SK-N-SH (cell line): ENCODE measurements at regions not wholly inside any gene's neighbourhood (a gene's known extent, or its start where the extent isn't known, plus 50 kb on each side); places are given as distances from the start of the nearest gene placed in this dataset.

Experiments used
- CTCF ChIA-PET: fragments of 300-600, 350-600 bp; formaldehyde crosslinking; extraction: SDS; loops from one replicate; lab custom pipeline; 2021; lab: Yijun Ruan, JAX
- POLR2A ChIA-PET: fragments of 350-600 bp; sonication (Branson Sonifier 250); formaldehyde crosslinking; extraction: SDS; loops from one replicate; lab custom pipeline; 2020; ENCODE audit warnings: antibody characterized with exemption, inconsistent platforms; lab: Yijun Ruan, JAX
- DNase-seq: peaks from one replicate; pipeline ENCODE4 v3.0.0; 2012
- H2AFZ ChIP-seq: fragments of 200-600 bp; sonication (generic); 2 replicates; pipeline ENCODE4 v1.8.1; 2016; ENCODE audit warnings: antibody characterized with exemption, mild to moderate bottlenecking, low read depth
- H3F3A ChIP-seq: fragments of 200-600 bp; sonication (generic); replicated peaks from 2 replicates; pipeline ENCODE3; 2016; ENCODE audit warnings: antibody characterized with exemption, mild to moderate bottlenecking; ENCODE audit not compliant: insufficient read depth
- H3K27ac ChIP-seq, 2 experiments: fragments of 200-500 bp in 1 of 2; fragments of 200-600 bp in 1 of 2; sonication (Bioruptor generic) in 1 of 2; sonication (generic), shearing (Covaris generic) in 1 of 2; 2 replicates each; pipeline versions ENCODE4 v1.5.1 to v1.6.1; 2014 to 2016; ENCODE audit warnings: low read depth in 2 of 2, inconsistent platforms in 1 of 2, low read length in 1 of 2, mild to moderate bottlenecking in 1 of 2, mixed read lengths in 1 of 2
- H3K27me3 ChIP-seq: fragments of 200-600 bp; sonication (generic), shearing (Covaris generic); 2 replicates; pipeline ENCODE4 v1.6.1; 2016; ENCODE audit warnings: mixed run types; ENCODE audit not compliant: insufficient read depth
- H3K36me3 ChIP-seq, 2 experiments: fragments of 200-500 bp in 1 of 2; fragments of 200-600 bp in 1 of 2; sonication (Bioruptor generic) in 1 of 2; sonication (generic) in 1 of 2; replicated peaks in 1 of 2; 2 replicates each; pipeline versions ENCODE3 to v1.5.1; 2014 to 2016; ENCODE audit warnings: low read length in 1 of 2, mild to moderate bottlenecking in 1 of 2; ENCODE audit not compliant: insufficient read depth in 2 of 2, control insufficient read depth in 1 of 2
- H3K4me1 ChIP-seq, 2 experiments: fragments of 200-500 bp in 1 of 2; fragments of 200-600 bp in 1 of 2; sonication (Bioruptor generic) in 1 of 2; sonication (generic), shearing (Covaris generic) in 1 of 2; 2 replicates each; pipeline versions ENCODE4 v1.5.1 to v1.6.1; 2014 to 2016; ENCODE audit warnings: low read depth in 1 of 2, low read length in 1 of 2, mixed run types in 1 of 2; ENCODE audit not compliant: insufficient read depth in 2 of 2, control insufficient read depth in 1 of 2
- H3K4me2 ChIP-seq: fragments of 200-600 bp; sonication (generic), shearing (Covaris generic); 2 replicates; pipeline ENCODE4 v1.6.1; 2017; ENCODE audit warnings: mixed run types
- H3K4me3 ChIP-seq, 2 experiments: fragments of 200-500 bp in 1 of 2; fragments of 200-600 bp in 1 of 2; sonication (Bioruptor generic) in 1 of 2; sonication (generic), shearing (Covaris generic) in 1 of 2; 2 replicates each; pipeline versions ENCODE4 v1.5.1 to v1.8.1; 2014 to 2016; ENCODE audit warnings: low read depth in 2 of 2, inconsistent platforms in 1 of 2, low read length in 1 of 2, mild to moderate bottlenecking in 1 of 2, mixed read lengths in 1 of 2, moderate library complexity in 1 of 2
- H3K79me2 ChIP-seq: fragments of 200-600 bp; sonication (generic); 2 replicates; pipeline ENCODE4 v1.8.1; 2017; ENCODE audit warnings: mild to moderate bottlenecking; ENCODE audit not compliant: insufficient read depth
- H3K9ac ChIP-seq: fragments of 200-600 bp; sonication (generic); 2 replicates; pipeline ENCODE4 v1.6.1; 2017; ENCODE audit warnings: mixed run types
- H3K9me2 ChIP-seq: fragments of 200-600 bp; sonication (generic); 2 replicates; pipeline ENCODE4 v1.6.1; 2017; ENCODE audit warnings: mixed run types
- H3K9me3 ChIP-seq: fragments of 200-600 bp; sonication (generic); 2 replicates; pipeline ENCODE4 v1.6.1; 2017; ENCODE audit warnings: mixed run types, mild to moderate bottlenecking, moderate library complexity
- H4K20me1 ChIP-seq: fragments of 200-600 bp; sonication (generic); 2 replicates; pipeline ENCODE4 v1.6.1; 2017; ENCODE audit warnings: mild to moderate bottlenecking, mixed run types; ENCODE audit not compliant: insufficient read depth
- EP300 ChIP-seq, 2 experiments: IDR thresholded peaks; 2 replicates each; pipeline versions ENCODE4 v1.4.0 to v1.6.1; 2012; ENCODE audit warnings: borderline replicate concordance in 1 of 2, low read depth in 1 of 2, low read length in 1 of 2
- FOSL2 ChIP-seq: IDR thresholded peaks from 2 replicates; pipeline ENCODE4 v1.4.0; 2012; ENCODE audit warnings: low read depth, mild to moderate bottlenecking, moderate library complexity, borderline replicate concordance
- FOXM1 ChIP-seq: IDR thresholded peaks from 2 replicates; pipeline ENCODE4 v1.4.0; 2012; ENCODE audit warnings: low read depth, mild to moderate bottlenecking
- GABPA ChIP-seq: IDR thresholded peaks from 2 replicates; pipeline ENCODE4 v1.4.0; 2012; ENCODE audit warnings: low read depth, mild to moderate bottlenecking
- GATA2 ChIP-seq: sonication (generic); formaldehyde crosslinking; IDR thresholded peaks from 2 replicates; pipeline ENCODE4 v1.5.0; 2020; ENCODE audit warnings: mild to moderate bottlenecking, missing genetic modification reagents
- MEF2A ChIP-seq: IDR thresholded peaks from 2 replicates; pipeline ENCODE4 v1.4.0; 2012; ENCODE audit warnings: low read depth, borderline replicate concordance
- MXI1 ChIP-seq: IDR thresholded peaks from 2 replicates; pipeline ENCODE4 v1.6.1; 2012; ENCODE audit warnings: mild to moderate bottlenecking, low read depth, low read length, improper control_type of control experiment
- SIN3A ChIP-seq: IDR thresholded peaks from 2 replicates; pipeline ENCODE4 v1.6.1; 2012; ENCODE audit warnings: low read depth, mild to moderate bottlenecking, low read length, moderate library complexity, borderline replicate concordance
- TAF1 ChIP-seq: IDR thresholded peaks from 2 replicates; pipeline ENCODE4 v1.6.1; 2012; ENCODE audit warnings: low read depth, mild to moderate bottlenecking, low read length, moderate library complexity, borderline replicate concordance
- TCF12 ChIP-seq: IDR thresholded peaks from 2 replicates; pipeline ENCODE4 v1.4.0; 2012
- WGBS: methylation state at CpG from one replicate; pipeline ENCODE4 v1.1.6; 2017; ENCODE audit warnings: low lambda C conversion rate; 5-methylcytosine and 5-hydroxymethylcytosine counted together
- TF ChIP-seq, protein P1 (sequence below): fragments of 200-600 bp; sonication (generic); IDR thresholded peaks from 2 replicates; pipeline ENCODE4 v1.6.1; 2017; ENCODE audit warnings: antibody characterized with exemption, mild to moderate bottlenecking, moderate library complexity
- TF ChIP-seq, protein P2 (sequence below): fragments of 150-350 bp; IDR thresholded peaks from 2 replicates; pipeline ENCODE4 v1.6.1; 2016; ENCODE audit warnings: mild to moderate bottlenecking, low read depth, low read length
- TF ChIP-seq, protein P3 (sequence below): IDR thresholded peaks from 2 replicates; pipeline ENCODE4 v1.4.0; 2012; ENCODE audit warnings: low read depth, borderline replicate concordance
- TF ChIP-seq, protein P4 (sequence below): IDR thresholded peaks from 2 replicates; pipeline ENCODE4 v1.4.0; 2012; ENCODE audit warnings: low read depth, borderline replicate concordance
- TF ChIP-seq, protein P5 (sequence below): IDR thresholded peaks from 2 replicates; pipeline ENCODE4; 2012

DNA sequence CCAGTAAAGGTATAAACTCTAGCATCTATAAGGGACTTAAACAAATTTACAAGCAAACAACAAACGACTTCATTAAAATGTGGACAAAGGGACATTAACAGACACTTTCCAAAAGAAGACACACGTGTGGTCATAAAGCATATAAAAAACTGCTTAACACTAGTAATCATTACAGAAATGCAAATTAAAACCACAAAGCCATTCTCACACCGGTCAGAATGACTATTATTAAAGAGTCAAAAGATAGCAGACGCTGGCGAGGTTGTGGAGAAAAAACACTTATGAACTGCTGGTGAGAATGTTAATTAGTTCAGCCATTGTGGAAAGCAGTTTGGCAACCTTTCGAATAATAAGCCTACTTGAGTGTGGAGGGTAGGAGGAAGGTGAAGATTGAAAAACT lies 217.1 kb upstream of the DLGAP1 start:
- Histone ChIP-seq H3K4me1 (no peaks in the 10 kb centered on the region), H3K4me2 (no peak overlapping the region), H3K9ac (no peak overlapping the region), H3K79me2 (no peaks in the 10 kb centered on the region), H3K9me3 (peaks cover 11% of the 10 kb centered on the region; the same call in 1 of the 2 replicates), H3K4me3 (no peak overlapping the region), H2AFZ (no peak overlapping the region), H4K20me1 (no peaks in the 10 kb centered on the region), H3K27me3 (no peaks in the 10 kb centered on the region), H3F3A (no peaks in the 10 kb centered on the region), H3K36me3 (no peaks in the 10 kb centered on the region), H3K9me2 (no peaks in the 10 kb centered on the region), H3K27ac (no peak overlapping the region)
- DNase-seq = no peak
- no peak for TF ChIP-seq MEF2A
- TF ChIP-seq EP300 (IDR thresholded peaks at IDR 0.05; ENCODE audit: borderline replicate concordance in 1 of 2, low read depth in 1 of 2, low read length in 1 of 2) = no peak
- TF ChIP-seq, protein P1, sequence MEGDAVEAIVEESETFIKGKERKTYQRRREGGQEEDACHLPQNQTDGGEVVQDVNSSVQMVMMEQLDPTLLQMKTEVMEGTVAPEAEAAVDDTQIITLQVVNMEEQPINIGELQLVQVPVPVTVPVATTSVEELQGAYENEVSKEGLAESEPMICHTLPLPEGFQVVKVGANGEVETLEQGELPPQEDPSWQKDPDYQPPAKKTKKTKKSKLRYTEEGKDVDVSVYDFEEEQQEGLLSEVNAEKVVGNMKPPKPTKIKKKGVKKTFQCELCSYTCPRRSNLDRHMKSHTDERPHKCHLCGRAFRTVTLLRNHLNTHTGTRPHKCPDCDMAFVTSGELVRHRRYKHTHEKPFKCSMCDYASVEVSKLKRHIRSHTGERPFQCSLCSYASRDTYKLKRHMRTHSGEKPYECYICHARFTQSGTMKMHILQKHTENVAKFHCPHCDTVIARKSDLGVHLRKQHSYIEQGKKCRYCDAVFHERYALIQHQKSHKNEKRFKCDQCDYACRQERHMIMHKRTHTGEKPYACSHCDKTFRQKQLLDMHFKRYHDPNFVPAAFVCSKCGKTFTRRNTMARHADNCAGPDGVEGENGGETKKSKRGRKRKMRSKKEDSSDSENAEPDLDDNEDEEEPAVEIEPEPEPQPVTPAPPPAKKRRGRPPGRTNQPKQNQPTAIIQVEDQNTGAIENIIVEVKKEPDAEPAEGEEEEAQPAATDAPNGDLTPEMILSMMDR = no peak
- TF ChIP-seq, protein P2, sequence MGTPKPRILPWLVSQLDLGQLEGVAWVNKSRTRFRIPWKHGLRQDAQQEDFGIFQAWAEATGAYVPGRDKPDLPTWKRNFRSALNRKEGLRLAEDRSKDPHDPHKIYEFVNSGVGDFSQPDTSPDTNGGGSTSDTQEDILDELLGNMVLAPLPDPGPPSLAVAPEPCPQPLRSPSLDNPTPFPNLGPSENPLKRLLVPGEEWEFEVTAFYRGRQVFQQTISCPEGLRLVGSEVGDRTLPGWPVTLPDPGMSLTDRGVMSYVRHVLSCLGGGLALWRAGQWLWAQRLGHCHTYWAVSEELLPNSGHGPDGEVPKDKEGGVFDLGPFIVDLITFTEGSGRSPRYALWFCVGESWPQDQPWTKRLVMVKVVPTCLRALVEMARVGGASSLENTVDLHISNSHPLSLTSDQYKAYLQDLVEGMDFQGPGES = no peak
- TF ChIP-seq MXI1 = no peak
- TF ChIP-seq GATA2 (CRISPR knock-in tag) = no peak
- TF ChIP-seq FOXM1 = no peak
- TF ChIP-seq, protein P3, sequence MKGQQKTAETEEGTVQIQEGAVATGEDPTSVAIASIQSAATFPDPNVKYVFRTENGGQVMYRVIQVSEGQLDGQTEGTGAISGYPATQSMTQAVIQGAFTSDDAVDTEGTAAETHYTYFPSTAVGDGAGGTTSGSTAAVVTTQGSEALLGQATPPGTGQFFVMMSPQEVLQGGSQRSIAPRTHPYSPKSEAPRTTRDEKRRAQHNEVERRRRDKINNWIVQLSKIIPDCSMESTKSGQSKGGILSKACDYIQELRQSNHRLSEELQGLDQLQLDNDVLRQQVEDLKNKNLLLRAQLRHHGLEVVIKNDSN = no peak
- no peak for TF ChIP-seq SIN3A
- TF ChIP-seq TAF1 = no peak
- TF ChIP-seq, protein P4, sequence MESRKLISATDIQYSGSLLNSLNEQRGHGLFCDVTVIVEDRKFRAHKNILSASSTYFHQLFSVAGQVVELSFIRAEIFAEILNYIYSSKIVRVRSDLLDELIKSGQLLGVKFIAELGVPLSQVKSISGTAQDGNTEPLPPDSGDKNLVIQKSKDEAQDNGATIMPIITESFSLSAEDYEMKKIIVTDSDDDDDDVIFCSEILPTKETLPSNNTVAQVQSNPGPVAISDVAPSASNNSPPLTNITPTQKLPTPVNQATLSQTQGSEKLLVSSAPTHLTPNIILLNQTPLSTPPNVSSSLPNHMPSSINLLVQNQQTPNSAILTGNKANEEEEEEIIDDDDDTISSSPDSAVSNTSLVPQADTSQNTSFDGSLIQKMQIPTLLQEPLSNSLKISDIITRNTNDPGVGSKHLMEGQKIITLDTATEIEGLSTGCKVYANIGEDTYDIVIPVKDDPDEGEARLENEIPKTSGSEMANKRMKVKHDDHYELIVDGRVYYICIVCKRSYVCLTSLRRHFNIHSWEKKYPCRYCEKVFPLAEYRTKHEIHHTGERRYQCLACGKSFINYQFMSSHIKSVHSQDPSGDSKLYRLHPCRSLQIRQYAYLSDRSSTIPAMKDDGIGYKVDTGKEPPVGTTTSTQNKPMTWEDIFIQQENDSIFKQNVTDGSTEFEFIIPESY = no peak
- CTCF ChIA-PET = no interaction called here
- 10% methylated on average over 6 of the region's 6 CpGs for WGBS
- POLR2A ChIA-PET = no interaction called here

DNA sequence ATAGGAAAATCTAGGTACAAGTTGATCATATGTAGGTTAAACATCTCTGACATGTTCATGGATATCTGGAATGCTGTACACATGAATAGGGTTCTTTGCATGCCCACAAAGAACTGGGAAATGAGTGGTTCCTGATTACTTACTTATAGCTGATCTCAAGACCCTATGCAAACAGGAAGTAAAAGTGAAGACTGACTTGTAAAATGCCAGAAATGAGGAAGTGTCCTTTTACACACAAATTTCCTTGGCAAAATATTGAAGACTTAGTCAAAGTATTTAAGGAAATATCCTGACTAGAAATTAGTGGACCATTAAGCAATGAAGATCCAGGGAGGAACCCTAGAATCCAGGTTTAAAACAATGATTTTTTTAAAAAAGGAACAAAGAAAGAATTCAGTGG lies 203.7 kb upstream of the DLGAP1 start:
- Histone ChIP-seq H3F3A (no peaks in the 10 kb centered on the region), H3K9ac (no peak overlapping the region), H3K4me1 (no peaks in the 10 kb centered on the region), H3K36me3 (peaks cover 0 to 4% of the 10 kb centered on the region in 2 experiments), H2AFZ (no peak overlapping the region), H3K27ac (no peak overlapping the region), H3K4me2 (no peak overlapping the region), H3K9me2 (no peaks in the 10 kb centered on the region; the same call in 1 of the 2 replicates), H3K79me2 (no peaks in the 10 kb centered on the region), H3K9me3 (no peaks in the 10 kb centered on the region; the same call in none of the 2 replicates), H3K27me3 (no peaks in the 10 kb centered on the region), H4K20me1 (no peaks in the 10 kb centered on the region), H3K4me3 (no peak overlapping the region)
- POLR2A ChIA-PET = no interaction called here
- no peak for DNase-seq
- CTCF ChIA-PET = no interaction called here
- TF ChIP-seq, protein P2 = no peak
- TF ChIP-seq TCF12 (no peak), GABPA (no peak), FOSL2 (no peak)
- TF ChIP-seq, protein P5, sequence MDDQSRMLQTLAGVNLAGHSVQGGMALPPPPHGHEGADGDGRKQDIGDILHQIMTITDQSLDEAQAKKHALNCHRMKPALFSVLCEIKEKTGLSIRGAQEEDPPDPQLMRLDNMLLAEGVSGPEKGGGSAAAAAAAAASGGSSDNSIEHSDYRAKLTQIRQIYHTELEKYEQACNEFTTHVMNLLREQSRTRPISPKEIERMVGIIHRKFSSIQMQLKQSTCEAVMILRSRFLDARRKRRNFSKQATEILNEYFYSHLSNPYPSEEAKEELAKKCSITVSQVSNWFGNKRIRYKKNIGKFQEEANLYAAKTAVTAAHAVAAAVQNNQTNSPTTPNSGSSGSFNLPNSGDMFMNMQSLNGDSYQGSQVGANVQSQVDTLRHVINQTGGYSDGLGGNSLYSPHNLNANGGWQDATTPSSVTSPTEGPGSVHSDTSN = no peak
- TF ChIP-seq, protein P1 = no peak
